ENCODE measurements at regions not wholly inside any gene's neighbourhood (a gene's known extent, or its start where the extent isn't known, plus 50 kb on each side); places are given as distances from the start of the nearest gene placed in this dataset.

- Histone ChIP-seq H3K9me3 (ENCODE audit: low read depth, low read length) (no peaks in the 10 kb centered on the region), H3K4me1 (ENCODE audit: insufficient read depth, low read length) (no peaks in the 10 kb centered on the region), H3K4me3 (ENCODE audit: low read length) (no peak overlapping the region), H3K27me3 (ENCODE audit: insufficient read depth, low read length) (peaks cover 3% of the 10 kb centered on the region)
These were observed 76.1 kb upstream of the PITRM1 start for GRCh38 chr10:3248526-3249306.

DNA sequence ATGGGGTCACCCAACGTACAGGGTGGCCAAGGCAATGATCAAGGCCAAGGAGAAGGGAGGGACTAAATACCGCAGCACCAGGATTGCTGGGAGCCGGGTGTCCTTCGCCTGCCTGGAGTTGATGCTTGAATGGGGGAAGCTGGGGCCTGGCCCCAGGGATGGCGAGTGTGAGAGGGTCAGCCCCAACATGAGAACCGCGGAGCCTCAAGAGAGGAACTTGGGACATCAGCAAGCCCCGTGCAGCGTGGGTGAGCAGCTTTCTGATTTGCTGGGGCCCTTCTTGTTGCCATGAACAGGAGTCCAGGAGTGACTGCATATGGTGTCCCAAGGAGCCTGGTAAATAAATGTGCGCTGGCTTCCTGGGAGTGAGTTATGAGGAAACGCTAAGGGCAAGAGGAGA is 72.8 kb upstream of the PITRM1 start:
- H3K9me3 ChIP-seq (ENCODE audit: low read depth, low read length), result no peaks in the 10 kb centered on the region
- H3K27me3 ChIP-seq (ENCODE audit: insufficient read depth, low read length), result peaks cover 3% of the 10 kb centered on the region
- no peaks in the 10 kb centered on the region for H3K4me1 ChIP-seq (ENCODE audit: insufficient read depth, low read length)
- H3K4me3 ChIP-seq (ENCODE audit: low read length), result no peak overlapping the region

- H3K9me3 ChIP-seq (ENCODE audit: low read depth, low read length), result no peaks in the 10 kb centered on the region
- peaks cover 4% of the 10 kb centered on the region for H3K27me3 ChIP-seq (ENCODE audit: insufficient read depth, low read length)
- H3K4me1 ChIP-seq (ENCODE audit: insufficient read depth, low read length), result peaks cover 7% of the 10 kb centered on the region
- no peak overlapping the region for H3K4me3 ChIP-seq (ENCODE audit: low read length)
These were observed 69.5 kb upstream of the PITRM1 start for GRCh38 chr10:3241967-3242650.

DNA sequence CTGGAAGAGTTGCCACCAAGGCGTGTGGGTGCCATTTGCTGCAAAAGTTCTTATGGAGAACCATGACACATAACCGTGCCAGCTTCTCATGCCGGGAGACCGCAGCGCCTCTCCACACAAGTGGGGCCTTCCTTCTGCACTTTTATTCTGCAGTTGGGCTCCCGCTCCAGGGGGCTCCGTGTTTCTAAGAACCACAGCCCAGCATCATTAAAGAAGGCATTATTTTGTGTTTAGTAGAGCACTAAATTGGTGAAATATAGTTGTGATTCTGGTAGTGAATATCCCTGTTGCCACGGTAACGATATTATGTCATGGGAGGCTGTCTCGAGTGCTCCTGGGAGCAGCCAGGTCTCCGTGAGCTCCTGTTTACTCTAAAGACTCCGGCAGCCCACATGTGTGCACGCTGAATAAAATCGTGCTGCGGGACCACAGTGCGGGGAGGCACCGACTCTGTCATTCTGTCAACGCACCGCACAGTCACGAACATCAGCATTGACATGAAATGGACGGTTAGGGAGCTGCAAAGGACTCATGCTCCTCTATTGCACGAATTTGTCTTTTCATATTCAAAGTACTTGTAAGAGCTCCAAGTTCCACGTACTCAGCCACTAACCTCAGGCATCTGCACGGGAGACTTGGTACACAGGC is 68.8 kb upstream of the PITRM1 start:
- Histone ChIP-seq H3K4me1 (ENCODE audit: insufficient read depth, low read length) (peaks cover 7% of the 10 kb centered on the region), H3K27me3 (ENCODE audit: insufficient read depth, low read length) (peaks cover 4% of the 10 kb centered on the region), H3K4me3 (ENCODE audit: low read length) (no peak overlapping the region), H3K9me3 (ENCODE audit: low read depth, low read length) (no peaks in the 10 kb centered on the region)

DNA sequence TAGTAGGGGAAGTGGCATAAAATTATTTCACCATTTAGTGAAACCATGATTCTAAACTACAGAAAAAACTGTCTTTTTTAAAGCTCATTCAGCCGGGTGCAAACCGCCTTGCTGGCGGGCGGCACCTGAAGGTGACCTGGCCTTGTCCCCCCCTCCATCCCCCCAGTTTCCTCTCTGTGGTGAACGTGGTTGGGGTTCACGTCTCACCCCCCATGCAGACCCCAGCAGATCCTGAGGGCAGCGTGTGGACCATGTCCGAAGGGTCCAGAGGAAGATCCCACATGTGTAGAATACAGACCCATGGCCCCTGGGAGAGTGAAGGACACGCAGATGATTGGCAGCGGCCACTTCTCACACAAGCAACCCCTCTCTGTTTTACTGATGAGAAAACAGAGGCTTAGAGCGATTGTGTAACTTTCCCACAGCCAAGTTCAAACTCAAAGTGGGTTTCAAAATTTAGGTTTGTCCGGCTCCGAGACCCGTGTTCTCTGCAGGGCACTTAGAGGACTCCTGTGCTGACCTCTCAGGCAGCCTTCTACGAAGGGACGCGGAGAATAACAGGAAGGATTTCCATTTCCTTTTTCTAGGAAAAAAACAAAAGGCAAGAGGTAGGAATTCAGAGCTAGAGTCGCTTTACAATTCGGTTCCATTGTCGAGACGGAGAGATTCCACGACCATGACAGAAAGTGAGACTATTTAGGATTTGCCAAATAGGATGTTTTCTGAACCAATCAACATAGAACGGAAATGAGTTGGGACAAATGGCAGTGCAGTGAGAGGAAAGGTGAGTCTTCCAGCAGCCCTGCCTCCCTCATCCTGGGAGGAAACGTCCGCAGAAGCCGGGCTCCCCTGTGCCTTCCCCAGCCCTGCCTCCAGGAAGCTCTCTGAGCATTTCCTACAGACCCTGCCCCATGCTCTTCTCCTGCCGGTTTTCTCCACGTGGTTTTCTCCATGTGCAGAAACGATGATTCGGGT is 67.6 kb upstream of the PITRM1 start:
- Histone ChIP-seq H3K4me3 (ENCODE audit: low read length) (no peak overlapping the region), H3K9me3 (ENCODE audit: low read depth, low read length) (no peaks in the 10 kb centered on the region), H3K4me1 (ENCODE audit: insufficient read depth, low read length) (peaks cover 7% of the 10 kb centered on the region), H3K27me3 (ENCODE audit: insufficient read depth, low read length) (peaks cover 4% of the 10 kb centered on the region)

DNA sequence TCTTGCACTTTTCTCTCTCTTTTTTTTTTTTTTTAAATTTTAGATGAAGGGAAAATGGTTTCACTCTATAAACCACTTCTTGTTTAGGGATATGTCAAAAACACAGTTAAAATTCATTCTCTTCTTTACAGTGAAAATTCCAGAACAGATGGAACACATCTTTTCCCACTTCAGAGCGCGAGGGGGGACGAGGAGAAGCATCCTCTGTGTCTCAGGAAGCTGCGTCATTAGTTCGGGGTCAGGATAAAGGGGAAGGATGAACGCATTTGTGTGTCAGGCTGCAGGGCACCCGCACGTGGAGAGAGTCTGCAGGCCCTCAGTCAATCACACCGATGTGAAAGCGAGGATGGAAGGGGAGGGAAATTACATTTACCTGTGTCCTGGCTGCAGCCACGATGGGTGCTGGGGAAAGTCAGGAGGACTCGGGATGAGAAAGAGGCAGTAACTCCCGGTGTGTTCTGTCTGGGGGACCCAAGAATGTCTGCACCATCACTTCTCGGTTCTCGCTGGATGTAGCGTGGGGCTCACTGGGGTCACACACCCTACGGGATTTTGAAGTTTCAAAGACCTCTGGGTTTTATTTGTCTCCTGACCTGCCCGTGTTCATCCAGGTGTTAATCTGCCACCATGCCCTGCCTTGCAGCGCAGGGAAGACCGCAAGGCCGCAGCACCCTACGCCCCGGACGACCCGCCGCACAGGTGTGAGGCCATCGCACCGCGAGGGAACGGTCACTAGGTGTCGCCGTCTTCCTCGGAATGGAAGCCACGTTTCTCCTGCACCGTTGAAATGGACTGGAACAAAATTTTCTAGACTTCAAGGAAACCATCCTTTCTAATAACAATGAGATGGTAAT is 66.7 kb upstream of the PITRM1 start:
- peaks cover 7% of the 10 kb centered on the region for H3K4me1 ChIP-seq (ENCODE audit: insufficient read depth, low read length)
- no peak overlapping the region for H3K4me3 ChIP-seq (ENCODE audit: low read length)
- H3K27me3 ChIP-seq (ENCODE audit: insufficient read depth, low read length), result peaks cover 4% of the 10 kb centered on the region
- H3K9me3 ChIP-seq (ENCODE audit: low read depth, low read length), result no peaks in the 10 kb centered on the region

GRCh38 chr10:3238115-3238871 is 65.7 kb upstream of the PITRM1 start:
- Histone ChIP-seq H3K4me3 (ENCODE audit: low read length) (no peak overlapping the region), H3K9me3 (ENCODE audit: low read depth, low read length) (no peaks in the 10 kb centered on the region), H3K4me1 (ENCODE audit: insufficient read depth, low read length) (peaks cover 7% of the 10 kb centered on the region), H3K27me3 (ENCODE audit: insufficient read depth, low read length) (peaks cover 4% of the 10 kb centered on the region)

- no peaks in the 10 kb centered on the region for H3K9me3 ChIP-seq (ENCODE audit: low read depth, low read length)
- peaks cover 7% of the 10 kb centered on the region for H3K4me1 ChIP-seq (ENCODE audit: insufficient read depth, low read length)
- H3K4me3 ChIP-seq (ENCODE audit: low read length), result no peak overlapping the region
- H3K27me3 ChIP-seq (ENCODE audit: insufficient read depth, low read length), result peaks cover 7% of the 10 kb centered on the region
These were observed 64.9 kb upstream of the PITRM1 start for GRCh38 chr10:3237530-3237929.

GRCh38 chr10:3236644-3237404 is 64.2 kb upstream of the PITRM1 start:
- no peak overlapping the region for H3K4me3 ChIP-seq (ENCODE audit: low read length)
- H3K9me3 ChIP-seq (ENCODE audit: low read depth, low read length), result no peaks in the 10 kb centered on the region
- peaks cover 7% of the 10 kb centered on the region for H3K27me3 ChIP-seq (ENCODE audit: insufficient read depth, low read length)
- peaks cover 7% of the 10 kb centered on the region for H3K4me1 ChIP-seq (ENCODE audit: insufficient read depth, low read length)

DNA sequence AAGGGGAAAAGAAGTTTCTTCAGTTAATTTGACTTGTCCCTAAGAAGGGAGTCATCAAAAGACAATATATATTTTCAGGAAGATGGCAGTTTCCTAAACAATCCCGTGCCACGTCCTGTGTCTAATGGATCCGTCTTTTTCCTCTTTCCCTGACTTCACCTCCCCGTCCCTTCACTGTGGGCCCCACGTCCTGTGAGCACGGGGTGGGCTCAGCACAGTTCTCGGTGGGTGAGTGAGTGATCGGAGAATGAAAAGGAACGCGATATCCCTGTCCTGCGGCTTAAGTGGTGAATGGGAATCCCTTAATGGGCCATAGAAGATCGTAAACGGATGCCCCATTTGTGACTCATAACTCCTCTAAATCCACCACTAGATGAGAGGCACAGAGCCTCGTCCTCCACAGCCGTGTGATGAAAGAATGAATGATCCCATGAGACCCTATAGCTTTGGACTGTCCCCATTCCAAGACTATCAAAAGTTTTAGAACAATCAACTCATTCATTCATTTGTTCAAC is 63.5 kb upstream of the PITRM1 start:
- Histone ChIP-seq H3K9me3 (ENCODE audit: low read depth, low read length) (no peaks in the 10 kb centered on the region), H3K4me1 (ENCODE audit: insufficient read depth, low read length) (peaks cover 7% of the 10 kb centered on the region), H3K27me3 (ENCODE audit: insufficient read depth, low read length) (peaks cover 7% of the 10 kb centered on the region), H3K4me3 (ENCODE audit: low read length) (no peak overlapping the region)

DNA sequence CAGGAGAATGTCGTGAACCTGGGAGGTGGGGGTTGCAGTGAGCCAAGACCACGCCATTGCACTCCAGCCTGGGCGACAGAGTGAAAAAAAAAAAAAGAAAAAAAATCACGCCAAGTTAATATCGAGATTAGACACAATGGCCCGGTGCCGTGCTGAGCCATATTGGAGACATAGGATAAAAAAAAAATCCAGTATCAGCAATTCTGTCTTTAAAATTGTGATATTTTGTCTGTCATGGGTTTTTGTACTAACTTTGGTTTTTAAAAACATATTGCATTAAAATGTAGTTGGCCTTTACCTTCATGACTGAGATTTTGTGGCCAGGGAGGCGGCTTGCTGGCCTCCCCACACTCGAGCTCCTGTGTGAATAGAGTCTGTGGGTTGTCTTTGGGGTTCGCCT is 62.8 kb upstream of the PITRM1 start:
- Histone ChIP-seq H3K27me3 (ENCODE audit: insufficient read depth, low read length) (peaks cover 7% of the 10 kb centered on the region), H3K4me3 (ENCODE audit: low read length) (no peak overlapping the region), H3K9me3 (ENCODE audit: low read depth, low read length) (no peaks in the 10 kb centered on the region), H3K4me1 (ENCODE audit: insufficient read depth, low read length) (peaks cover 7% of the 10 kb centered on the region)

DNA sequence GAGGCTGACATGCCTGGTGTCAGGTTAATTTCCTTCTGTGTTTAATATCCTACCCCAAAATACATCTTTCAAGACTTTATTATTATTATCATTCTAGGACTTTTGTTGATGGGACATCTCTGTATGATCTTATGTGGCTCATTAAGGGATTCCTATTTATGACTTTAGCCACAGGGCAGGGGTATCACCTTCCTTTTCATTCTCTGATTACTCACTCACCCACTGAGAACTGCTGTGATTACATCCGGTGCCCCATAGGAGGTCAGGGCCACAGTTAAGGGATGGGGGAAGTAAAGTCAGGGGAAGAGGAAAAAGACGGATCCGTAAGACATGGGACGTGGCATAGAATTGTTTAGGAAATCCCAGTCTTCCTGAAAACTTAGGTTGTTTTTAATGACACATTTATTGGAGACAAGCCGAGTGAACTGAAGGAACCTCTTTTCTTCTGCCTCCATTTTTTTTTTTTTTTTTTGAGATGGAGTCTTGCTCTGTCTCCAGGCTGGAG is 61.0 kb upstream of the PITRM1 start:
- Histone ChIP-seq H3K4me1 (ENCODE audit: insufficient read depth, low read length) (peaks cover 1% of the 10 kb centered on the region), H3K9me3 (ENCODE audit: low read depth, low read length) (no peaks in the 10 kb centered on the region), H3K4me3 (ENCODE audit: low read length) (no peak overlapping the region), H3K27me3 (ENCODE audit: insufficient read depth, low read length) (peaks cover 2% of the 10 kb centered on the region)

Measured in mononuclear cell (primary cell).